ENCODE measurements at regions not wholly inside any gene's neighbourhood (a gene's known extent, or its start where the extent isn't known, plus 50 kb on each side); places are given as distances from the start of the nearest gene placed in this dataset.

DNA sequence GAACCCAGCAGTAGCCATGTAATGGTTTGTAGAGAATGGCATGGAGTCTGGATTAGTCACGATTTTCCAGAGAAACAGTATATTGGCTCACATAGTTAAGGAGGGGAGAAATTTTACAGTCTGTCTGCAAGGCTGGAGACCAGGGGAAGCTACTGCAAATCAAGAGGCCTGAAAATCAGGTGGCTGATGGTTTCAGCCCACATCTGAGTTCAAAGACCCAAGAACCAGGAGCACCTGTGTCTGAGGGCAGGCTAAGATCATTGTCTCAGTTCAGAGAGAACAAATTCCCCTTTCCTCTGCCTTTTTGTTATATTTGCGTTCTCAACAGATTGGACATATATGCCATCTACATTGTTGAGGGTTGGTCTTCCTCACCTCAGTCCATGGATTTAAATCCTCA, 207.5 kb upstream of the IRX2 start:
- Histone ChIP-seq H3K4me1 (ENCODE audit: control insufficient read depth in 2 of 3, insufficient read depth in 2 of 3, low read depth in 1 of 3, low read length in 3 of 3) (no peaks in the 10 kb centered on the region), H3K4me3 (ENCODE audit: low read length in 3 of 3) (no peak overlapping the region), H3K36me3 (ENCODE audit: control insufficient read depth in 2 of 3, insufficient read depth in 3 of 3, low read length in 3 of 3) (no peaks in the 10 kb centered on the region), H3K9ac (ENCODE audit: low read length in 3 of 3) (no peak overlapping the region), H3K27me3 (ENCODE audit: control insufficient read depth, insufficient read depth, low read length) (no peaks in the 10 kb centered on the region), H3K27ac (ENCODE audit: low read depth in 2 of 2, low read length in 2 of 2) (no peak overlapping the region), H3K9me3 (ENCODE audit: control insufficient read depth in 2 of 3, insufficient read depth in 1 of 3, low read length in 3 of 3) (peaks cover 0 to 3% (median 0%) of the 10 kb centered on the region in 3 donors)
- DNase-seq (no peak), FAIRE-seq (no peak)
- intact Hi-C loops (cut with DNase I) = no loop called here
- TF ChIP-seq, protein P1, sequence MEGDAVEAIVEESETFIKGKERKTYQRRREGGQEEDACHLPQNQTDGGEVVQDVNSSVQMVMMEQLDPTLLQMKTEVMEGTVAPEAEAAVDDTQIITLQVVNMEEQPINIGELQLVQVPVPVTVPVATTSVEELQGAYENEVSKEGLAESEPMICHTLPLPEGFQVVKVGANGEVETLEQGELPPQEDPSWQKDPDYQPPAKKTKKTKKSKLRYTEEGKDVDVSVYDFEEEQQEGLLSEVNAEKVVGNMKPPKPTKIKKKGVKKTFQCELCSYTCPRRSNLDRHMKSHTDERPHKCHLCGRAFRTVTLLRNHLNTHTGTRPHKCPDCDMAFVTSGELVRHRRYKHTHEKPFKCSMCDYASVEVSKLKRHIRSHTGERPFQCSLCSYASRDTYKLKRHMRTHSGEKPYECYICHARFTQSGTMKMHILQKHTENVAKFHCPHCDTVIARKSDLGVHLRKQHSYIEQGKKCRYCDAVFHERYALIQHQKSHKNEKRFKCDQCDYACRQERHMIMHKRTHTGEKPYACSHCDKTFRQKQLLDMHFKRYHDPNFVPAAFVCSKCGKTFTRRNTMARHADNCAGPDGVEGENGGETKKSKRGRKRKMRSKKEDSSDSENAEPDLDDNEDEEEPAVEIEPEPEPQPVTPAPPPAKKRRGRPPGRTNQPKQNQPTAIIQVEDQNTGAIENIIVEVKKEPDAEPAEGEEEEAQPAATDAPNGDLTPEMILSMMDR (IDR thresholded peaks at IDR 0.05; ENCODE audit: borderline replicate concordance, extremely low read depth, insufficient read depth) = no peak

DNA sequence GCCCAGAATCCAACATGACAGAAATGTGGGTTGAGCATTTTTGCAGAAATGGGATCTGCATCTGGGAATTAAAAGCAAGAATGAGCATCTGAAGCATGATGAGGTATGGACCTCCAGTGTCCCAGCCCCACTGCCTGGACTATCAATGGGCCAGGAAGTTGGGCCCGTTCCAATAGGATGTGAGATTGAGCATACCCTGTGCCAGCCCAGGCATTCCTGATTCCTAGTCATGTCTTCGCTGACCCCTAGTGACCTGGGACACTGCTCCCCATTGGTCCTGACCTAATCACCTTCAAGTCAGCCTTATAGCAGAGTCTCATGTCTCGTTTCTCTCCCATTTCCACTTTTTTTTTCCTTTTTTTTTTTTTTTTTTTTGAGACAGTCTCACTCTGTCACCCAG, 197.4 kb upstream of the IRX2 start:
- intact Hi-C loops (cut with DNase I) = no loop called here
- TF ChIP-seq, protein P1 (IDR thresholded peaks at IDR 0.05; ENCODE audit: borderline replicate concordance, extremely low read depth, insufficient read depth) = no peak
- H3K36me3 ChIP-seq (ENCODE audit: control insufficient read depth in 2 of 3, insufficient read depth in 3 of 3, low read length in 3 of 3) = no peaks in the 10 kb centered on the region
- no peak for FAIRE-seq
- H3K4me1 ChIP-seq (ENCODE audit: control insufficient read depth in 2 of 3, insufficient read depth in 2 of 3, low read depth in 1 of 3, low read length in 3 of 3) = no peaks in the 10 kb centered on the region
- H3K4me3 ChIP-seq (ENCODE audit: low read length in 3 of 3) = no peak overlapping the region
- H3K27me3 ChIP-seq (ENCODE audit: control insufficient read depth, insufficient read depth, low read length) = no peaks in the 10 kb centered on the region
- no peak overlapping the region for H3K9ac ChIP-seq (ENCODE audit: low read length in 3 of 3)
- H3K27ac ChIP-seq (ENCODE audit: low read depth in 2 of 2, low read length in 2 of 2) = no peak overlapping the region
- peaks cover 0 to 4% (median 0%) of the 10 kb centered on the region in 3 donors for H3K9me3 ChIP-seq (ENCODE audit: control insufficient read depth in 2 of 3, insufficient read depth in 1 of 3, low read length in 3 of 3)
- DNase-seq = no peak

DNA sequence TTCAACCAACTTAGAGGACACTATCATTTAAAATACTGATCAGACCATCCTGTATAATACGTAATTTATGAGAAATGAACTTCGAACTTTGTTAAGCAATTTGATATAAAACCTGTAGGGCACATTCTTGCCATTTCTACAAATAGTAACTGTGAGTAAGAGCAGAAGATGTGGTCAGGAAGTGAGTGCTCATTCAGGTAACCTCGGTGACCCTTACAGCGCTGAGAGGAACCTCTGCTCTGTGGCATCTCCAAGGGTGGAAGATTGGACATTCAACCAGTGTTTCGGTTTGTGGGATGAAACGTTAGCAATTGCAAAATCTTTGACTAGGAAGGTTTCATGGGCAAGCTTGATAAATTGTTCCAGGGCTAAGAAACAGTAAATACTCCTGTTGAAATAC, 194.8 kb upstream of the IRX2 start:
- no peaks in the 10 kb centered on the region for H3K4me1 ChIP-seq (ENCODE audit: control insufficient read depth in 2 of 3, insufficient read depth in 2 of 3, low read depth in 1 of 3, low read length in 3 of 3)
- H3K36me3 ChIP-seq (ENCODE audit: control insufficient read depth in 2 of 3, insufficient read depth in 3 of 3, low read length in 3 of 3) = no peaks in the 10 kb centered on the region
- no peak for FAIRE-seq
- H3K4me3 ChIP-seq (ENCODE audit: low read length in 3 of 3) = no peak overlapping the region
- TF ChIP-seq, protein P1 (IDR thresholded peaks at IDR 0.05; ENCODE audit: borderline replicate concordance, extremely low read depth, insufficient read depth) = no peak
- peaks cover 0 to 9% (median 0%) of the 10 kb centered on the region in 3 donors for H3K9me3 ChIP-seq (ENCODE audit: control insufficient read depth in 2 of 3, insufficient read depth in 1 of 3, low read length in 3 of 3)
- intact Hi-C loops (cut with DNase I) = no loop called here
- H3K27me3 ChIP-seq (ENCODE audit: control insufficient read depth, insufficient read depth, low read length) = no peaks in the 10 kb centered on the region
- H3K27ac ChIP-seq (ENCODE audit: low read depth in 2 of 2, low read length in 2 of 2) = no peak overlapping the region
- DNase-seq = no peak
- no peak overlapping the region for H3K9ac ChIP-seq (ENCODE audit: low read length in 3 of 3)

DNA sequence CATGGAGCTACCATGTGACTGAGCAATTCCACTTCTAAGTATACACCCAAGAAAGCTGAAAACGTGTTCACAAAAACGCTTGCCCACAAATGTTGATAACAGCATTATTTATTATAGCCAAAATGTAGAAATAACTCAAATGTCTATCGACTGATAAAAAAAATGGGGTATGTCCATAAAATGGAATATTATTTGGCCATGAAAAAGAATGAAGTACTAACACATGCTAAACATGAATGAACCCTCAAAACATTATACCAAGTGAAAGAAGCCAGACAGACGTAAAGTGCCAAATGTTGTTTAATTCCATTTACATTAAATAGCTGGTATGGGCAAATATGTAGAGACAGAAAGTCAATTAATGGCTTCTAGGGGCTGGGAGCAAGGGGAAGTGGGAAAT, 184.9 kb upstream of the IRX2 start:
- H3K9me3 ChIP-seq (ENCODE audit: control insufficient read depth in 2 of 3, insufficient read depth in 1 of 3, low read length in 3 of 3) = peaks cover 0 to 11% (median 0%) of the 10 kb centered on the region in 3 donors
- no peak overlapping the region for H3K9ac ChIP-seq (ENCODE audit: low read length in 3 of 3)
- no peak for DNase-seq
- intact Hi-C loops (cut with DNase I) = no loop called here
- TF ChIP-seq, protein P1 (IDR thresholded peaks at IDR 0.05; ENCODE audit: borderline replicate concordance, extremely low read depth, insufficient read depth) = no peak
- H3K27ac ChIP-seq (ENCODE audit: low read depth in 2 of 2, low read length in 2 of 2) = no peak overlapping the region
- no peak for FAIRE-seq
- no peaks in the 10 kb centered on the region for H3K27me3 ChIP-seq (ENCODE audit: control insufficient read depth, insufficient read depth, low read length)
- no peaks in the 10 kb centered on the region for H3K4me1 ChIP-seq (ENCODE audit: control insufficient read depth in 2 of 3, insufficient read depth in 2 of 3, low read depth in 1 of 3, low read length in 3 of 3)
- no peak overlapping the region for H3K4me3 ChIP-seq (ENCODE audit: low read length in 3 of 3)
- H3K36me3 ChIP-seq (ENCODE audit: control insufficient read depth in 2 of 3, insufficient read depth in 3 of 3, low read length in 3 of 3) = no peaks in the 10 kb centered on the region
